HCT116 (cell line): ENCODE measurements at regions not wholly inside any gene's neighbourhood (a gene's known extent, or its start where the extent isn't known, plus 50 kb on each side); places are given as distances from the start of the nearest gene placed in this dataset.

Experiments used
- ATAC-seq: fragments of 200-7000 bp; cut with Tn5 transposase; 2 replicates; pipeline ENCODE4 v1.9.1; 2020; ENCODE audit warnings: mild to moderate bottlenecking, moderate library complexity
- BruUV-seq: library from RNA; stranded (reverse); fragments of 400-500 nt; replicated peaks from 2 replicates; lab custom pipeline; 2021; lab: Mats Ljungman, UMichigan
- CTCF ChIA-PET: fragments of 300-600 bp; sonication (Branson Sonifier 250); formaldehyde crosslinking; loops from one replicate; lab custom pipeline; 2021; ENCODE audit warnings: antibody characterized with exemption; lab: Charles Lee
- POLR2A ChIA-PET: fragments of 300-600, 350-600 bp; sonication (Branson Sonifier 250); formaldehyde crosslinking; loops from one replicate; lab custom pipeline; 2021; ENCODE audit warnings: antibody characterized with exemption; lab: Charles Lee
- RAD21 ChIA-PET, 2 experiments: fragments of 300-600 bp; sonication (Branson Sonifier 250); formaldehyde crosslinking; loops; one replicate each; lab custom pipeline; 2023; ENCODE audit warnings: low total read pairs in 2 of 2; ENCODE audit not compliant: uncharacterized antibody in 2 of 2, unreplicated experiment in 2 of 2, low non-redundant PET in 1 of 2; lab: Charles Lee
- DNase-seq: peaks from one replicate; pipeline ENCODE4 v3.0.0-alpha.2; 2010; ENCODE audit warnings: low read depth, low spot score
- H2AFZ ChIP-seq: fragments of 200-600 bp; shearing (Covaris generic), sonication (generic); 2 replicates; pipeline ENCODE4 v1.6.1; 2017; ENCODE audit warnings: low read depth, mixed run types, mixed read lengths, antibody characterized with exemption, low read length; ENCODE audit not compliant: poor library complexity, severe bottlenecking
- H3K27ac ChIP-seq: 2 replicates; pipeline ENCODE4 v1.5.1; 2012; ENCODE audit warnings: low read depth, low read length
- H3K27me3 ChIP-seq: fragments of 200-600 bp; sonication (generic); 2 replicates; pipeline ENCODE4 v1.6.1; 2016; ENCODE audit warnings: mixed run types, low read length, mixed read lengths; ENCODE audit not compliant: insufficient read depth
- H3K36me3 ChIP-seq, 2 experiments: fragments of 200-500 bp in 1 of 2; fragments of 200-600 bp in 1 of 2; sonication (Bioruptor generic) in 1 of 2; sonication (generic) in 1 of 2; 2 replicates each; pipeline versions ENCODE4 v1.5.1 to v1.6.1; 2014 to 2016; ENCODE audit warnings: low read length in 2 of 2, inconsistent platforms in 1 of 2, mixed read lengths in 1 of 2, mixed run types in 1 of 2; ENCODE audit not compliant: insufficient read depth in 2 of 2, control insufficient read depth in 1 of 2
- H3K4me1 ChIP-seq, 2 experiments: fragments of 200-600 bp in 1 of 2; sonication (generic) in 1 of 2; 2 replicates each; pipeline versions ENCODE4 v1.5.1 to v1.6.1; 2012 to 2017; ENCODE audit warnings: low read length in 2 of 2, inconsistent platforms in 1 of 2, mild to moderate bottlenecking in 1 of 2, mixed read lengths in 1 of 2, mixed run types in 1 of 2, moderate library complexity in 1 of 2; ENCODE audit not compliant: insufficient read depth in 2 of 2, control insufficient read depth in 1 of 2
- H3K4me2 ChIP-seq: fragments of 200-600 bp; sonication (generic); 2 replicates; pipeline ENCODE4 v1.6.1; 2017; ENCODE audit warnings: mixed run types, low read length, mixed read lengths
- H3K4me3 ChIP-seq, 2 experiments: fragments of 200-600 bp in 1 of 2; sonication (generic) in 1 of 2; replicated peaks in 1 of 2; 2 replicates each; pipeline ENCODE4 v1.5.1; 2011 to 2016; ENCODE audit warnings: low read length in 2 of 2, control low read depth in 1 of 2, low read depth in 1 of 2, mild to moderate bottlenecking in 1 of 2, mixed read lengths in 1 of 2, mixed run types in 1 of 2
- H3K79me2 ChIP-seq: fragments of 200-600 bp; sonication (generic); 2 replicates; pipeline ENCODE4 v1.6.1; 2017; ENCODE audit warnings: mild to moderate bottlenecking, mixed run types, low read length, moderate library complexity, mixed read lengths; ENCODE audit not compliant: insufficient read depth
- H3K9ac ChIP-seq: fragments of 200-600 bp; sonication (generic); 2 replicates; pipeline ENCODE4 v1.6.1; 2016; ENCODE audit warnings: low read length, mixed read lengths
- H3K9me2 ChIP-seq: fragments of 200-600 bp; sonication (generic), shearing (Covaris generic); 2 replicates; pipeline ENCODE4 v1.6.1; 2017; ENCODE audit warnings: mixed run types, mild to moderate bottlenecking, moderate library complexity; ENCODE audit not compliant: insufficient read depth
- H3K9me3 ChIP-seq, 2 experiments: fragments of 200-500 bp in 1 of 2; fragments of 200-600 bp in 1 of 2; sonication (Bioruptor generic) in 1 of 2; sonication (generic) in 1 of 2; 2 replicates each; pipeline ENCODE4 v1.6.1; 2014 to 2017; ENCODE audit warnings: low read length in 2 of 2, mixed read lengths in 2 of 2, inconsistent platforms in 1 of 2, low read depth in 1 of 2, mild to moderate bottlenecking in 1 of 2, mixed run types in 1 of 2, moderate library complexity in 1 of 2; ENCODE audit not compliant: control insufficient read depth in 1 of 2, insufficient read depth in 1 of 2
- H4K20me1 ChIP-seq: fragments of 200-600 bp; sonication (generic), shearing (Covaris generic); 2 replicates; pipeline ENCODE4 v1.6.1; 2017; ENCODE audit warnings: mixed run types, mild to moderate bottlenecking, moderate library complexity; ENCODE audit not compliant: insufficient read depth
- ATF3 ChIP-seq: IDR thresholded peaks from 2 replicates; pipeline ENCODE4 v1.6.1; 2012
- ELF1 ChIP-seq: IDR thresholded peaks from 2 replicates; pipeline ENCODE4 v1.6.1; 2012; ENCODE audit warnings: low read depth, borderline replicate concordance
- EZH2phosphoT487 ChIP-seq: fragments of 200-600 bp; IDR thresholded peaks from 2 replicates; pipeline ENCODE4 v1.6.1; 2018; ENCODE audit warnings: antibody characterized with exemption, borderline replicate concordance
- FOSL1 ChIP-seq: IDR thresholded peaks from 2 replicates; pipeline ENCODE4 v1.6.1; 2012; ENCODE audit warnings: low read depth
- JUND ChIP-seq: IDR thresholded peaks from 2 replicates; pipeline ENCODE4 v1.6.1; 2012
- POLR2A ChIP-seq: IDR thresholded peaks from 2 replicates; pipeline ENCODE4 v1.7.0; 2011; ENCODE audit warnings: borderline replicate concordance; ENCODE audit not compliant: insufficient read depth, insufficient read length; ENCODE audit errors: extremely low read depth
- REST ChIP-seq: IDR thresholded peaks from 2 replicates; pipeline ENCODE4 v1.6.1; 2012; ENCODE audit warnings: low read depth
- SIN3A ChIP-seq: IDR thresholded peaks from 2 replicates; pipeline ENCODE4 v1.6.1; 2012; ENCODE audit warnings: low read depth
- SRF ChIP-seq: IDR thresholded peaks from 2 replicates; pipeline ENCODE4 v1.6.1; 2012; ENCODE audit warnings: low read depth
- TCF7L2 ChIP-seq: IDR thresholded peaks from 2 replicates; pipeline ENCODE4 v1.7.0; 2011; ENCODE audit warnings: borderline replicate concordance, inconsistent platforms; ENCODE audit not compliant: insufficient read depth, insufficient read length; ENCODE audit errors: extremely low read depth
- ZNF274 ChIP-seq: fragments of 200-500 bp; sonication (Bioruptor generic); IDR thresholded peaks from 2 replicates; pipeline ENCODE4 v1.6.1; 2014; ENCODE audit warnings: mild to moderate bottlenecking, low read depth, low read length, inconsistent platforms
- intact Hi-C: fragments of 100-400 bp; cut with micrococcal nuclease; formaldehyde crosslinking; loops from 2 replicates; pipeline ENCODE4 v1.10.0; 2022

DNA sequence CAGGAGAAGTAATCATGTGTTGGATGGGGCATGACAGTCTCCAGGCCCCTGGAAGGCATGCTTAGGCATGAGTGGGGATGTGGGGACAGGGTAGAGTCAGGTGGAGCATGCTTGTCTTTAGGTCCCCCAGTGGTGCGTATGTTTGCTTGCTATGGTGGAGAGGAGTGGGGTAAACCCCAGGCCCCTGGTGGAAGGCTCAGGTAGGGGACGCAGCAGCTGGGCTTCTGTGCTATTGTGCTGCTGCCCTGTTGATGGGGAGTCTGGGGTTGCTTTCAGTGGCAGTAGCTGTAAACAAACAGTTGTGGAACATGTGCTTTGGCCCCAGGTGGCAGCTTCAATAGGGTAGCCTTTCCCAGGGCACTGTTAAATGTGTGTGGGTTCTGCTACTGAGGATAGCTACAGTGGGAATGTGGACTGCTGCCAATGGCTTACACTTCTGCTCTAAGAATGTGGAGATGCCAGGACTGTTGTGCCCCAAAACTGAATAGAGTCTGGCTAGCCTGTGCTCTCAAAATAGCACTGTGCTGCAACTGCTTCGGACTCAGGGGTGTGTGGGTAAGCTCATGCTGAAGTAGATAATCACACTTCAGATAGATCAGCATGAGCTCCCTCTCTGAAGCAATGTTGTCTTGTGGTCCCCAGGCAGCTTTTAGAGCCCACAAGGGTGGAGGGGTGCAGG is 1257.3 kb downstream of the DIAPH3 start:
- H3K4me2 ChIP-seq, result no peak overlapping the region
- POLR2A ChIA-PET, result no interaction called here
- DNase-seq, result no peak
- no peak for ATAC-seq
- H3K9me3 ChIP-seq, result peaks cover 11 to 25% of the 10 kb centered on the region in 2 experiments; a peak in 2 of 4 replicates
- H3K4me3 ChIP-seq, result no peak overlapping the region
- intact Hi-C loops, result no loop called here
- H3K4me1 ChIP-seq, result no peaks in the 10 kb centered on the region
- CTCF ChIA-PET, result no interaction called here
- H3K9ac ChIP-seq, result no peak overlapping the region
- H3K79me2 ChIP-seq, result no peaks in the 10 kb centered on the region
- BruUV-seq, result no TSS peak
- no peak overlapping the region for H2AFZ ChIP-seq
- H3K36me3 ChIP-seq, result no peaks in the 10 kb centered on the region
- TF ChIP-seq REST (no peak), EZH2phosphoT487 (no peak), ATF3 (no peak), ELF1 (no peak), TCF7L2 (no peak), ZNF274 (no peak), POLR2A (no peak), JUND (no peak), SRF (no peak), SIN3A (no peak), FOSL1 (no peak)
- RAD21 ChIA-PET, result no interaction called here
- no peaks in the 10 kb centered on the region for H3K9me2 ChIP-seq
- H4K20me1 ChIP-seq, result no peaks in the 10 kb centered on the region
- H3K27ac ChIP-seq, result no peak overlapping the region
- no peaks in the 10 kb centered on the region for H3K27me3 ChIP-seq
